Right cardiac atrium (tissue), 5 donors: ENCODE measurements at regions not wholly inside any gene's neighbourhood (a gene's known extent, or its start where the extent isn't known, plus 50 kb on each side); places are given as distances from the start of the nearest gene placed in this dataset.

Source experiments
- ATAC-seq, 2 donors: fragments of 200-7000 bp; cut with Tn5 transposase; one replicate each; pipeline versions ENCODE4 v1.8.0 to v1.9.1; 2020; ENCODE audit warnings: moderate library complexity in 2 of 2, mild to moderate bottlenecking in 1 of 2
- DNase-seq, 3 donors: peaks; one replicate each; pipeline ENCODE4 v3.0.0-alpha.2; 2020
- H3K27ac ChIP-seq: one replicate; pipeline ENCODE4 v1.5.1; 2013; ENCODE audit warnings: mild to moderate bottlenecking, low read length, control low read depth, moderate library complexity
- H3K27me3 ChIP-seq: one replicate; pipeline ENCODE4 v1.6.1; 2013; ENCODE audit not compliant: control insufficient read depth, insufficient read depth
- H3K4me1 ChIP-seq: one replicate; pipeline ENCODE4 v1.6.1; 2013; ENCODE audit warnings: low read length; ENCODE audit not compliant: control insufficient read depth, insufficient read depth
- H3K4me3 ChIP-seq: one replicate; pipeline ENCODE4 v1.5.1; 2013; ENCODE audit warnings: low read length, control low read depth
- H3K9me3 ChIP-seq: one replicate; pipeline ENCODE4 v1.6.1; 2013; ENCODE audit warnings: low read length; ENCODE audit not compliant: control insufficient read depth
- WGBS: extraction: QIAGEN DNeasy Blood & Tissue Kit; methylation state at CpG from one replicate; pipeline ENCODE4 v1.1.7; 2013; 5-methylcytosine and 5-hydroxymethylcytosine counted together
- intact Hi-C, 4 donors: fragments of 100-400 bp; cut with DNase I; formaldehyde crosslinking; loops; one replicate each; pipeline versions ENCODE4 v1.11.0 to v1.14.0; 2022 to 2023
- donor health status: healthy with polysubstance abuse.
- donor health status: DM: no; HTN: yes; CAD: no.
- donor health status: DM: no; HTN: no; CAD: no.
- donor health status: DM: no; HTN: yes; CAD: no; lungs with severe emphysema.
- donor health status: DM: yes; HTN: yes; CAD: no.

GRCh38 chr4:123996718-123997510 lies 600.3 kb downstream of the SPRY1 start:
- WGBS, result 95% methylated on average over 3 of the region's 3 CpGs
- H3K27me3 ChIP-seq, result no peaks in the 10 kb centered on the region
- H3K4me3 ChIP-seq, result no peak overlapping the region
- H3K4me1 ChIP-seq, result no peaks in the 10 kb centered on the region
- no peak for ATAC-seq
- H3K9me3 ChIP-seq, result no peaks in the 10 kb centered on the region
- DNase-seq, result peak in 1 of 3 donors; percentile 25
- intact Hi-C loops, result no loop called here
- H3K27ac ChIP-seq, result no peak overlapping the region

- Histone ChIP-seq H3K9me3 (no peaks in the 10 kb centered on the region), H3K4me3 (no peak overlapping the region), H3K27me3 (no peaks in the 10 kb centered on the region), H3K27ac (no peak overlapping the region), H3K4me1 (no peaks in the 10 kb centered on the region)
- ATAC-seq (no peak), DNase-seq (no peak)
- 38% methylated on average over 1 of the region's 1 CpG for WGBS
- intact Hi-C loops, result no loop called here
Observed at GRCh38 chr4:123997776-123998449, 601.3 kb downstream of the SPRY1 start.

- H3K27me3 ChIP-seq, result no peaks in the 10 kb centered on the region
- H3K9me3 ChIP-seq, result no peaks in the 10 kb centered on the region
- intact Hi-C loops, result no loop called here
- 68% methylated on average over 2 of the region's 2 CpGs for WGBS
- no peak overlapping the region for H3K27ac ChIP-seq
- H3K4me1 ChIP-seq, result no peaks in the 10 kb centered on the region
- DNase-seq, result no peak
- no peak overlapping the region for H3K4me3 ChIP-seq
- no peak for ATAC-seq
Observed at GRCh38 chr4:124000233-124000632, 603.6 kb downstream of the SPRY1 start.

GRCh38 chr4:124015766-124016165 lies 619.2 kb downstream of the SPRY1 start:
- ATAC-seq (no peak), DNase-seq (no peak)
- 0% methylated on average over 1 of the region's 1 CpG for whole genome bisulfite sequencing
- intact Hi-C loops, result no loop called here
- Histone ChIP-seq H3K9me3 (no peaks in the 10 kb centered on the region), H3K4me1 (peaks cover 2% of the 10 kb centered on the region), H3K27me3 (no peaks in the 10 kb centered on the region), H3K4me3 (no peak overlapping the region), H3K27ac (no peak overlapping the region)

GRCh38 chr4:124017185-124017785 lies 620.7 kb downstream of the SPRY1 start:
- 68% methylated on average over 8 of the region's 8 CpGs for WGBS
- intact Hi-C loops, result no loop called here
- no peak overlapping the region for H3K27ac ChIP-seq
- H3K9me3 ChIP-seq, result no peaks in the 10 kb centered on the region
- H3K4me3 ChIP-seq, result no peak overlapping the region
- no peak for DNase-seq
- H3K4me1 ChIP-seq, result peaks cover 2% of the 10 kb centered on the region
- ATAC-seq, result no peak
- H3K27me3 ChIP-seq, result no peaks in the 10 kb centered on the region

GRCh38 chr4:124018383-124019317 lies 622.1 kb downstream of the SPRY1 start:
- ATAC-seq (peak; percentile 95), DNase-seq (peak; percentile 68 to 80 (median 73))
- Histone ChIP-seq H3K27me3 (no peaks in the 10 kb centered on the region), H3K27ac (peak overlapping the region; percentile 81), H3K4me3 (no peak overlapping the region), H3K4me1 (peaks cover 2% of the 10 kb centered on the region), H3K9me3 (no peaks in the 10 kb centered on the region)
- whole genome bisulfite sequencing, result 39% methylated on average over 7 of the region's 7 CpGs
- intact Hi-C loops, result no loop called here

GRCh38 chr4:124019749-124020549 lies 623.4 kb downstream of the SPRY1 start:
- Histone ChIP-seq H3K4me1 (peaks cover 2% of the 10 kb centered on the region), H3K27me3 (no peaks in the 10 kb centered on the region), H3K4me3 (no peak overlapping the region), H3K27ac (peak overlapping the region; percentile 17), H3K9me3 (no peaks in the 10 kb centered on the region)
- DNase-seq, result peak in 1 of 3 donors; percentile 45
- 83% methylated on average over 4 of the region's 4 CpGs for WGBS
- intact Hi-C loops, result no loop called here
- peak; percentile 19 to 58 for ATAC-seq

- no peaks in the 10 kb centered on the region for H3K27me3 ChIP-seq
- ATAC-seq (no peak), DNase-seq (no peak)
- H3K4me1 ChIP-seq, result peaks cover 2% of the 10 kb centered on the region
- 63% methylated on average over 3 of the region's 3 CpGs for WGBS
- H3K27ac ChIP-seq, result no peak overlapping the region
- no peaks in the 10 kb centered on the region for H3K9me3 ChIP-seq
- intact Hi-C loops, result no loop called here
- no peak overlapping the region for H3K4me3 ChIP-seq
Observed at GRCh38 chr4:124025000-124025399, 628.4 kb downstream of the SPRY1 start.

- WGBS, result 88% methylated on average over 9 of the region's 9 CpGs
Observed at GRCh38 chr4:124025428-124025827, 628.8 kb downstream of the SPRY1 start.

GRCh38 chr4:124028182-124028581 lies 631.6 kb downstream of the SPRY1 start:
- no peaks in the 10 kb centered on the region for H3K4me1 ChIP-seq
- DNase-seq, result peak in 1 of 3 donors; percentile 40
- H3K4me3 ChIP-seq, result no peak overlapping the region
- WGBS, result 41% methylated on average over 4 of the region's 4 CpGs
- H3K9me3 ChIP-seq, result no peaks in the 10 kb centered on the region
- intact Hi-C loops, result no loop called here
- ATAC-seq, result peak; percentile 60 to 77
- no peaks in the 10 kb centered on the region for H3K27me3 ChIP-seq
- peak overlapping the region; percentile 33 for H3K27ac ChIP-seq

More at GRCh38 chr4:124025428-124025827, 628.8 kb downstream of the SPRY1 start:
- intact Hi-C loops, result no loop called here
- H3K27ac ChIP-seq, result no peak overlapping the region
- ATAC-seq, result no peak
- no peak overlapping the region for H3K4me3 ChIP-seq
- DNase-seq, result no peak
- H3K9me3 ChIP-seq, result no peaks in the 10 kb centered on the region
- H3K27me3 ChIP-seq, result no peaks in the 10 kb centered on the region
- no peaks in the 10 kb centered on the region for H3K4me1 ChIP-seq
